IPS-20b (cell line): ENCODE measurements at regions not wholly inside any gene's neighbourhood (a gene's known extent, or its start where the extent isn't known, plus 50 kb on each side); places are given as distances from the start of the nearest gene placed in this dataset.

ENCODE experiments used
- H3K27ac ChIP-seq: one replicate; pipeline ENCODE4 v1.5.1; 2013; ENCODE audit warnings: low read length
- H3K27me3 ChIP-seq: 2 replicates; pipeline ENCODE4 v1.6.1; 2013; ENCODE audit warnings: mild to moderate bottlenecking, low read length, inconsistent platforms; ENCODE audit not compliant: insufficient read depth
- H3K36me3 ChIP-seq: 2 replicates; pipeline ENCODE4 v1.6.1; 2013; ENCODE audit warnings: low read depth, mild to moderate bottlenecking, inconsistent platforms, low read length, moderate library complexity; ENCODE audit not compliant: insufficient read depth
- H3K4me1 ChIP-seq: 2 replicates; pipeline ENCODE4 v1.6.1; 2013; ENCODE audit warnings: mild to moderate bottlenecking, control low read depth, inconsistent platforms, low read length, moderate library complexity; ENCODE audit not compliant: insufficient read depth
- H3K4me3 ChIP-seq: 2 replicates; pipeline ENCODE4 v1.5.1; 2013; ENCODE audit warnings: mild to moderate bottlenecking, low read length, inconsistent platforms
- H3K9ac ChIP-seq: 2 replicates; pipeline ENCODE4 v1.6.1; 2013; ENCODE audit warnings: low read depth, mild to moderate bottlenecking, inconsistent platforms, low read length, moderate library complexity
- H3K9me3 ChIP-seq: 2 replicates; pipeline ENCODE4 v1.6.1; 2013; ENCODE audit warnings: mild to moderate bottlenecking, low read depth, low read length, inconsistent platforms; ENCODE audit not compliant: insufficient read depth

DNA sequence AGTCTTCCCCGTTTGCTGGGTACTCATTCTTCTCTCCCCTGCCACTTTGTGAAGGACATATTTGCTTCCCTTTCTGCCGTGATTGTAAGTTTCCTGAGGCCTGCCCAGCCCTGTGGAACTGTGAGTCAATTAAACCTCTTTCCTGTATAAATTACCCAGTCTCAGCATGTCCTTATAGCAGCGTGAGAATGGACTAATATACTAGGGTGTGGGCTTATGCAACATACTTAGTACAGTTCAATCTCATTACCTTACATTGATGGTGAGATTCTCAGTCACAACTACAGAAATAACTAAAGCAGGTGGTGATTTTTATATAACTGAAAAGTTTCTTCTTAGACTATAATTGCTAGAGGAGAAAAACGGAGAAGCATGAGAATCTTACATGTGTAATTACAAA, 237.9 kb upstream of the MMADHC start:
- H3K9me3 ChIP-seq, result no peaks in the 10 kb centered on the region
- H3K36me3 ChIP-seq, result no peaks in the 10 kb centered on the region

GRCh38 chr2:149824136-149824535, 236.6 kb upstream of the MMADHC start:
- no peak overlapping the region for H3K27ac ChIP-seq
- no peak overlapping the region for H3K4me3 ChIP-seq
- H3K27me3 ChIP-seq, result no peaks in the 10 kb centered on the region
- no peaks in the 10 kb centered on the region for H3K9me3 ChIP-seq
- H3K36me3 ChIP-seq, result no peaks in the 10 kb centered on the region
- no peak overlapping the region for H3K9ac ChIP-seq
- peaks cover 14% of the 10 kb centered on the region; the same call in 1 of the 2 replicates for H3K4me1 ChIP-seq

More for the DNA sequence above, 237.9 kb upstream of the MMADHC start:
- Histone ChIP-seq H3K4me1 (peaks cover 11% of the 10 kb centered on the region; the same call in 1 of the 2 replicates), H3K27me3 (no peaks in the 10 kb centered on the region), H3K4me3 (no peak overlapping the region), H3K9ac (no peak overlapping the region), H3K27ac (no peak overlapping the region)

- peaks cover 4% of the 10 kb centered on the region; the same call in 1 of the 2 replicates for H3K4me1 ChIP-seq
- H3K27ac ChIP-seq, result no peak overlapping the region
- H3K4me3 ChIP-seq, result no peak overlapping the region
- H3K9me3 ChIP-seq, result no peaks in the 10 kb centered on the region
- no peak overlapping the region for H3K9ac ChIP-seq
- no peaks in the 10 kb centered on the region for H3K27me3 ChIP-seq
- no peaks in the 10 kb centered on the region for H3K36me3 ChIP-seq
Measured at GRCh38 chr2:149819356-149819957, 231.9 kb upstream of the MMADHC start.

DNA sequence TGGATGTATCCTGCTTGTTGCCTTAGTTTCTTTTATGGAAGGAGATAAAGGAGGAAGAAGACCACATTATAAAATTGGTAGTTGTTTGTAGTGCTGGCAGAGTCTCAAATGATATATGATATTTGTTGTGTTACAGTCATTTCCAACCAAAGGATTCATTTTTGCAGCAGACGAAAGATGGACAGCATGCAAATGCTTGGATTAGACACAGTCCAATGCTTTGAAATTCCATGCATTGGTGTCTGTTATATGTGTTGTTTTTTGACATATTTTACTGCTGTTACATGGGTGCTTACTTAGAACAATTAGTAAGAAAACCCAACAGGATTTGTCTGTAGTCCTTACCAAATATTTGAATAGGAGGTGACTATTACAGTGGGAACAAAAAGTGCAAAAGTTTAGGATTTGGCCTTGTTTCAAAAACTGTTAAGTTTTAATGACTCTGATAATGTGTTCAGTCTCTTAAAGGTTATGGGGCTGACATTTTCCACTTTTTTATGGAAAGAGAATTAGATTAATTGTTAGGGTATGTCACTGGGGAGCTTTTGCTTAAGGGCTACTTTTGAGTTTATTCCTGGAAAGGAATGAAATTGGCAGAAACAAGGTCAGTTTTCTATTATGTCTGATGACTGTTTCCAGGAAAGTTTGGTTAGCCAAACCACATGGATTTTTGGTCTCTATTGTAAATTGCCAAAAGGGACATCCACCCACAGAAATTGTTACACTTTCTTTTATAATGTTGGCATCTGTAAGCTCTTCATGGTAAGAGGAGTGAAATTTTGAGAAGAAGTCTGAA, 229.4 kb upstream of the MMADHC start:
- Histone ChIP-seq H3K36me3 (no peaks in the 10 kb centered on the region), H3K4me3 (no peak overlapping the region)

DNA sequence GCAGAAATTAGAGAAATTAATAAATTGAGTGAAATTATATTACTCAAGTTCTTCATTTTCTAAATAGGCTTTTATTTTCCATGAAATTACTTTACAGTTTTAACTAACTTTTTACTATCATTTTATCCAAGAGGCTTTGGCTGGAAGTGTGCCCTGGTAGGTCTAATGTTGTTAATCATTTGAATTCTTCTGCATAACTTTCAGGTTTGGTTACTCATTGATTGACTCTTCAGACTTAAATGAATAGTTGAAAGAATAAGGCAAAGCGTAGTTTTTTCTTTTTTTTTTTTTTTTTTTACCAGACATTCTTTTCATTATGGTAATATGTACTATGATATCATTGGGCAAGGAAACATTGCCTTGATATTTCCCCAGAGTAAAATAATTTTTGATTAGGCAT, 228.4 kb upstream of the MMADHC start:
- Histone ChIP-seq H3K9me3 (no peaks in the 10 kb centered on the region), H3K4me1 (peaks cover 3% of the 10 kb centered on the region; the same call in 1 of the 2 replicates), H3K27me3 (no peaks in the 10 kb centered on the region), H3K27ac (no peak overlapping the region), H3K9ac (no peak overlapping the region), H3K4me3 (no peak overlapping the region), H3K36me3 (no peaks in the 10 kb centered on the region)

More for the DNA sequence above, 229.4 kb upstream of the MMADHC start:
- no peak overlapping the region for H3K27ac ChIP-seq
- H3K9ac ChIP-seq, result no peak overlapping the region
- no peaks in the 10 kb centered on the region for H3K27me3 ChIP-seq
- peaks cover 3% of the 10 kb centered on the region; the same call in 1 of the 2 replicates for H3K4me1 ChIP-seq
- no peaks in the 10 kb centered on the region for H3K9me3 ChIP-seq

DNA sequence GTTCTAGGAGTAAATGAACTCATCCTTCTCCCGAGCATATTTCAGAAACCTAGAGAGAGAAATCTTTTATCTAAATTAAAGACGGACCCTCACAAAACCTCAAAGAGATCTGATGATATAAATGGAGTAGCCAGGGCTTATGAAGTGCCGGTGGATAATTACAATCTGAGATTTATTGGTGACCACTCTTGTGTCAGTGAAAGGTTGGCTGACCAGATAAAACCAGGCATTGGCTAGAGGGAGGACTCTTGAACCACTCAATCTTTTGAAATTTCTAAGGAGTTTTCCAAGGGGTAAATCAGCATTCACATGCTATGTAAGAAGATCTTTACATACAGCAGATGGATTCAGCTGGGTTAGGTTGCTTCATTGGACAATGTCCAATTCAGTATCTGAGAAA, 227.3 kb upstream of the MMADHC start:
- H3K36me3 ChIP-seq, result no peaks in the 10 kb centered on the region
- peaks cover 3% of the 10 kb centered on the region; the same call in 1 of the 2 replicates for H3K4me1 ChIP-seq
- H3K27me3 ChIP-seq, result no peaks in the 10 kb centered on the region
- no peak overlapping the region for H3K27ac ChIP-seq
- H3K4me3 ChIP-seq, result no peak overlapping the region
- no peak overlapping the region for H3K9ac ChIP-seq
- no peaks in the 10 kb centered on the region for H3K9me3 ChIP-seq

- Histone ChIP-seq H3K36me3 (no peaks in the 10 kb centered on the region), H3K9ac (no peak overlapping the region), H3K9me3 (no peaks in the 10 kb centered on the region), H3K27me3 (no peaks in the 10 kb centered on the region), H3K27ac (no peak overlapping the region), H3K4me1 (no peaks in the 10 kb centered on the region; the same call in 1 of the 2 replicates), H3K4me3 (no peak overlapping the region)
Measured at GRCh38 chr2:149814049-149814448, 226.5 kb upstream of the MMADHC start.

GRCh38 chr2:149808556-149808955, 221.0 kb upstream of the MMADHC start:
- no peaks in the 10 kb centered on the region for H3K9me3 ChIP-seq
- no peak overlapping the region for H3K4me3 ChIP-seq
- peaks cover 3% of the 10 kb centered on the region; the same call in 1 of the 2 replicates for H3K4me1 ChIP-seq
- no peak overlapping the region for H3K27ac ChIP-seq
- H3K27me3 ChIP-seq, result no peaks in the 10 kb centered on the region
- H3K36me3 ChIP-seq, result no peaks in the 10 kb centered on the region
- H3K9ac ChIP-seq, result no peak overlapping the region

- Histone ChIP-seq H3K9ac (no peak overlapping the region), H3K4me3 (no peak overlapping the region), H3K4me1 (peaks cover 3% of the 10 kb centered on the region; the same call in 1 of the 2 replicates), H3K9me3 (no peaks in the 10 kb centered on the region), H3K27me3 (no peaks in the 10 kb centered on the region), H3K27ac (no peak overlapping the region), H3K36me3 (no peaks in the 10 kb centered on the region)
Measured at GRCh38 chr2:149806651-149807050, 219.1 kb upstream of the MMADHC start.

DNA sequence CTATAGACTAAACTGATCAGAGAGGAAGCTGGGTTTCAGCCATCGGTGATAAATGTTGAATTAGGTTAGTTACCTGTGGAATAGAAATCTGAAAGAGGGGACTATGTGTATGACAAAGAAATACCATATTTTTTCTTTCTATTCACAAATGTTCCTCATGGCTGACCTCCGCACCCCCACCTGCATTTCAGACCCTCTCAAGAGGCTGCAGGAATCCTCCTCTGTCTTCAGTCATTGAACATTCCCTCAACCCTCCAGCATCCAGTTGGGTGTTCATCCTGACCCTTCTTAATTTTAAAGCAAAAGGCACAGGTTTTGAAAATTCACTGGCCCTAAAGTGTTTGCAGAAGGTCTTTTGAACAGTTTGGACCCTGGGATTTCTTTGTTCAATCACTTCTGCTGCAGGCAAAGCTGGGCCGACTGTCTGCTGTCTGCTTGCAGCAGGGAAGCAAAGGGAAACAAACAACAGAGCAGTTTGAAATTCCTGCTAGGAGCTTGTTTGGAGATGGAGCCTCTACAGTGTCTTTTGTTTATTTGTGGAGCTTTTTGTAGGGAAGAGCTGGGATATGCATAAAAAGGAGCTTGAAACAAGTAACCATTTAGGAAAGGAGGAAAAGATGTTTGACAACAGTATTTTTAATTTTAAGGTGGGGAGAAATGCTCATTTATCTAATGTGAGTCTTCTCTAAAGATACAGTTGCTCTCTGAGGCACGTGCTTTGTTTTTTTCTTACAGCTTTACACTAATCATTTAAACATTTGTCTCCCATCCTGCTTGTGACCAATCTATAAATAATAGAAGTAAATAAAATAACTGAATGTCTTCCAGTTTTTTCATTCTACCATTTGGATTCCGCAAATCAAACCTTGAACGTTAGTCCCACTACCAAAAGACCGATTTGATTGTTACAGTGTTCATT, 213.3 kb upstream of the MMADHC start:
- no peak overlapping the region for H3K4me3 ChIP-seq
- no peaks in the 10 kb centered on the region; the same call in 1 of the 2 replicates for H3K9me3 ChIP-seq
- H3K4me1 ChIP-seq, result peaks cover 17% of the 10 kb centered on the region; the same call in 1 of the 2 replicates
- peak overlapping the region; percentile 62 for H3K27ac ChIP-seq
- H3K9ac ChIP-seq, result peak overlapping the region; percentile 46; the same call in 1 of the 2 replicates
- no peaks in the 10 kb centered on the region for H3K27me3 ChIP-seq
- H3K36me3 ChIP-seq, result no peaks in the 10 kb centered on the region

- H3K36me3 ChIP-seq, result no peaks in the 10 kb centered on the region
- H3K9ac ChIP-seq, result no peak overlapping the region
- H3K4me1 ChIP-seq, result peaks cover 17% of the 10 kb centered on the region; the same call in 1 of the 2 replicates
- H3K9me3 ChIP-seq, result no peaks in the 10 kb centered on the region; the same call in 1 of the 2 replicates
- H3K4me3 ChIP-seq, result no peak overlapping the region
- no peaks in the 10 kb centered on the region for H3K27me3 ChIP-seq
- H3K27ac ChIP-seq, result no peak overlapping the region
Measured at GRCh38 chr2:149799013-149799705, 211.6 kb upstream of the MMADHC start.
